Stimulated activated CD4-positive, alpha-beta T cell treated with anti-CD3 and anti-CD28 coated beads, Interleukin-2, amount 100 ng/mL, for 24 hours (primary cell): ENCODE measurements at regions not wholly inside any gene's neighbourhood (a gene's known extent, or its start where the extent isn't known, plus 50 kb on each side); places are given as distances from the start of the nearest gene placed in this dataset.
A peak's percentile ranks its signal among the peaks of the same experiment; 100 is the strongest.
"Not testable (repeated sequence)": the region's sequence is repeated elsewhere in the genome, so short reads cannot be mapped to it uniquely, and the experiment has no call there.

Experiments
- DNase-seq, 2 donors: peaks; one replicate each; pipeline ENCODE4 v3.0.0-alpha.2; 2020

GRCh38 chr10:117797296-117797695 lies 249.4 kb downstream of the RAB11FIP2 start:
- no peak for DNase-seq

- no peak for DNase-seq
These were observed 245.1 kb downstream of the RAB11FIP2 start for GRCh38 chr10:117801691-117802090.

- no peak for DNase-seq
These were observed 242.2 kb downstream of the RAB11FIP2 start for GRCh38 chr10:117804470-117805011.

- DNase-seq, result no peak
These were observed 241.6 kb downstream of the RAB11FIP2 start for GRCh38 chr10:117805139-117805538.

GRCh38 chr10:117807441-117807840 lies 239.3 kb downstream of the RAB11FIP2 start:
- DNase-seq, result no peak

- DNase-seq, result not testable (repeated sequence)
These were observed 230.9 kb downstream of the RAB11FIP2 start for GRCh38 chr10:117815816-117816215.

GRCh38 chr10:117817116-117817515 lies 229.6 kb downstream of the RAB11FIP2 start:
- DNase-seq, result no peak

- no peak for DNase-seq
These were observed 228.0 kb downstream of the RAB11FIP2 start for GRCh38 chr10:117818721-117819120.

GRCh38 chr10:117819304-117819703 lies 227.4 kb downstream of the RAB11FIP2 start:
- DNase-seq, result no peak

- DNase-seq, result no peak
These were observed 222.8 kb downstream of the RAB11FIP2 start for GRCh38 chr10:117823980-117824379.

GRCh38 chr10:117830205-117830604 lies 216.5 kb downstream of the RAB11FIP2 start:
- no peak for DNase-seq

GRCh38 chr10:117830787-117831212 lies 215.9 kb downstream of the RAB11FIP2 start:
- peak; percentile 17 to 21 for DNase-seq

- DNase-seq, result not testable (repeated sequence)
These were observed 207.9 kb downstream of the RAB11FIP2 start for GRCh38 chr10:117838500-117839498.

- not testable (repeated sequence) for DNase-seq
These were observed 190.3 kb downstream of the RAB11FIP2 start for GRCh38 chr10:117856426-117856825.

GRCh38 chr10:117860135-117860534 lies 186.6 kb downstream of the RAB11FIP2 start:
- no peak for DNase-seq

GRCh38 chr10:117860823-117861222 lies 185.9 kb downstream of the RAB11FIP2 start:
- DNase-seq, result no peak

GRCh38 chr10:117861329-117861728 lies 185.4 kb downstream of the RAB11FIP2 start:
- no peak for DNase-seq

- DNase-seq, result no peak
These were observed 183.0 kb downstream of the RAB11FIP2 start for GRCh38 chr10:117863771-117864170.

- no peak for DNase-seq
These were observed 180.8 kb downstream of the RAB11FIP2 start for GRCh38 chr10:117865945-117866344.

- DNase-seq, result no peak
These were observed 178.6 kb downstream of the RAB11FIP2 start for GRCh38 chr10:117868151-117868550.

- DNase-seq, result no peak
These were observed 170.9 kb downstream of the RAB11FIP2 start for GRCh38 chr10:117875793-117876192.

- DNase-seq, result no peak
These were observed 170.5 kb downstream of the RAB11FIP2 start for GRCh38 chr10:117876210-117876609.

- no peak for DNase-seq
These were observed 168.1 kb downstream of the RAB11FIP2 start for GRCh38 chr10:117878626-117879025.

GRCh38 chr10:117884093-117884492 lies 162.6 kb downstream of the RAB11FIP2 start:
- DNase-seq, result peak in 1 of 2 donors; percentile 12
